ENCODE measurements at regions not wholly inside any gene's neighbourhood (a gene's known extent, or its start where the extent isn't known, plus 50 kb on each side); places are given as distances from the start of the nearest gene placed in this dataset.

GRCh38 chr2:175355246-175355645 is 173.7 kb upstream of the ATP5MC3 start:
- H3F3A ChIP-seq (ENCODE audit: insufficient read depth, low read length): no peaks in the 10 kb centered on the region
- no peaks in the 10 kb centered on the region for H3K9me2 ChIP-seq (ENCODE audit: low read depth, low read length)
- H3K9ac ChIP-seq (ENCODE audit: low read length): no peak overlapping the region

DNA sequence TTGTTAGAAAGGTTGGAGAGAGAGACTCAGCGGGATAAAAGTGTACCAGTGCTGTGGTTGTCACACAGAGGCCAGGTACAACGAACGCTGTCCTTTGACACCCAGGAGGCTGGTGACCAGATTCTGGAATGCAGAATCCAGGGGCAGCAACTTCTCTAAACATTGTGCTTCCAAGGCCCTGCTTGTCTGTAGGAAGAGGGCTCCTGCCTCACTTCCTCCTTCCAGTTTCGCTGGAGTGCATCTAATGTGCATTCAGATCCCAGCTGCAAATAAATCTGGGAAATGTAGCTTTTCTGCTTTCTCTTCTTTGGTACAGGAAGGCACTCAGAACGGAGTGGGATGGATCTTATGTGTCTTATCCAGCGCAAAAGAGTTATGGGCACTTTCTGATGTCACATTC is 171.8 kb upstream of the ATP5MC3 start:
- TF ChIP-seq, protein P1, sequence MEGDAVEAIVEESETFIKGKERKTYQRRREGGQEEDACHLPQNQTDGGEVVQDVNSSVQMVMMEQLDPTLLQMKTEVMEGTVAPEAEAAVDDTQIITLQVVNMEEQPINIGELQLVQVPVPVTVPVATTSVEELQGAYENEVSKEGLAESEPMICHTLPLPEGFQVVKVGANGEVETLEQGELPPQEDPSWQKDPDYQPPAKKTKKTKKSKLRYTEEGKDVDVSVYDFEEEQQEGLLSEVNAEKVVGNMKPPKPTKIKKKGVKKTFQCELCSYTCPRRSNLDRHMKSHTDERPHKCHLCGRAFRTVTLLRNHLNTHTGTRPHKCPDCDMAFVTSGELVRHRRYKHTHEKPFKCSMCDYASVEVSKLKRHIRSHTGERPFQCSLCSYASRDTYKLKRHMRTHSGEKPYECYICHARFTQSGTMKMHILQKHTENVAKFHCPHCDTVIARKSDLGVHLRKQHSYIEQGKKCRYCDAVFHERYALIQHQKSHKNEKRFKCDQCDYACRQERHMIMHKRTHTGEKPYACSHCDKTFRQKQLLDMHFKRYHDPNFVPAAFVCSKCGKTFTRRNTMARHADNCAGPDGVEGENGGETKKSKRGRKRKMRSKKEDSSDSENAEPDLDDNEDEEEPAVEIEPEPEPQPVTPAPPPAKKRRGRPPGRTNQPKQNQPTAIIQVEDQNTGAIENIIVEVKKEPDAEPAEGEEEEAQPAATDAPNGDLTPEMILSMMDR (IDR thresholded peaks at IDR 0.05; ENCODE audit: low read length): no peak
- no peak for TF ChIP-seq EZH2 (IDR thresholded peaks at IDR 0.05; ENCODE audit: borderline replicate concordance, low read length)
- Histone ChIP-seq H3K79me2 (ENCODE audit: insufficient read depth, low read length) (no peaks in the 10 kb centered on the region), H3K4me3 (ENCODE audit: low read depth, low read length, poor library complexity, severe bottlenecking) (no peak overlapping the region), H3F3A (ENCODE audit: insufficient read depth, low read length) (no peaks in the 10 kb centered on the region), H3K4me2 (ENCODE audit: low read length) (no peak overlapping the region), H3K27ac (ENCODE audit: low read depth, low read length, poor library complexity, severe bottlenecking) (no peak overlapping the region), H3K36me3 (ENCODE audit: insufficient read depth, low read length) (no peaks in the 10 kb centered on the region), H3K9me3 (ENCODE audit: low read length) (no peaks in the 10 kb centered on the region), H3K4me1 (ENCODE audit: insufficient read depth, low read length, severe bottlenecking) (no peaks in the 10 kb centered on the region), H3K27me3 (ENCODE audit: insufficient read depth, low read length) (no peaks in the 10 kb centered on the region), H3K9me2 (ENCODE audit: low read depth, low read length) (no peaks in the 10 kb centered on the region), H3K9ac (ENCODE audit: low read length) (no peak overlapping the region), H2AFZ (ENCODE audit: low read length) (no peak overlapping the region), H4K20me1 (ENCODE audit: insufficient read depth, low read length) (no peaks in the 10 kb centered on the region)

More at GRCh38 chr2:175355246-175355645, 173.7 kb upstream of the ATP5MC3 start:
- H3K79me2 ChIP-seq (ENCODE audit: insufficient read depth, low read length): no peaks in the 10 kb centered on the region
- no peaks in the 10 kb centered on the region for H3K9me3 ChIP-seq (ENCODE audit: low read length)
- H3K36me3 ChIP-seq (ENCODE audit: insufficient read depth, low read length): no peaks in the 10 kb centered on the region
- H3K27ac ChIP-seq (ENCODE audit: low read depth, low read length, poor library complexity, severe bottlenecking): no peak overlapping the region
- no peak overlapping the region for H3K4me3 ChIP-seq (ENCODE audit: low read depth, low read length, poor library complexity, severe bottlenecking)
- no peaks in the 10 kb centered on the region for H3K27me3 ChIP-seq (ENCODE audit: insufficient read depth, low read length)
- no peaks in the 10 kb centered on the region for H3K4me1 ChIP-seq (ENCODE audit: insufficient read depth, low read length, severe bottlenecking)
- no peak overlapping the region for H3K4me2 ChIP-seq (ENCODE audit: low read length)
- H2AFZ ChIP-seq (ENCODE audit: low read length): no peak overlapping the region
- no peak for TF ChIP-seq EZH2 (IDR thresholded peaks at IDR 0.05; ENCODE audit: borderline replicate concordance, low read length)
- TF ChIP-seq, protein P1 (IDR thresholded peaks at IDR 0.05; ENCODE audit: low read length): no peak
- H4K20me1 ChIP-seq (ENCODE audit: insufficient read depth, low read length): no peaks in the 10 kb centered on the region

GRCh38 chr2:175351512-175351911 is 170.0 kb upstream of the ATP5MC3 start:
- Histone ChIP-seq H3K4me3 (ENCODE audit: low read depth, low read length, poor library complexity, severe bottlenecking) (no peak overlapping the region), H3K79me2 (ENCODE audit: insufficient read depth, low read length) (no peaks in the 10 kb centered on the region), H3K9me3 (ENCODE audit: low read length) (no peaks in the 10 kb centered on the region), H2AFZ (ENCODE audit: low read length) (no peak overlapping the region), H4K20me1 (ENCODE audit: insufficient read depth, low read length) (no peaks in the 10 kb centered on the region), H3F3A (ENCODE audit: insufficient read depth, low read length) (no peaks in the 10 kb centered on the region), H3K27me3 (ENCODE audit: insufficient read depth, low read length) (no peaks in the 10 kb centered on the region), H3K9ac (ENCODE audit: low read length) (no peak overlapping the region), H3K9me2 (ENCODE audit: low read depth, low read length) (no peaks in the 10 kb centered on the region), H3K4me2 (ENCODE audit: low read length) (no peak overlapping the region), H3K27ac (ENCODE audit: low read depth, low read length, poor library complexity, severe bottlenecking) (no peak overlapping the region), H3K36me3 (ENCODE audit: insufficient read depth, low read length) (no peaks in the 10 kb centered on the region), H3K4me1 (ENCODE audit: insufficient read depth, low read length, severe bottlenecking) (no peaks in the 10 kb centered on the region)
- no peak for TF ChIP-seq EZH2 (IDR thresholded peaks at IDR 0.05; ENCODE audit: borderline replicate concordance, low read length)
- TF ChIP-seq, protein P1 (IDR thresholded peaks at IDR 0.05; ENCODE audit: low read length): no peak
